Thyroid gland (tissue), 4 donors: ENCODE measurements at regions not wholly inside any gene's neighbourhood (a gene's known extent, or its start where the extent isn't known, plus 50 kb on each side); places are given as distances from the start of the nearest gene placed in this dataset.

Experiments used
- DNase-seq, 2 donors: peaks; one replicate each; pipeline ENCODE4 v3.0.0-alpha.2; 2019
- H3K27ac ChIP-seq, 3 donors: fragments of 200-600 bp; sonication (generic); 1 replicate in 2 of 3; 2 replicates in 1 of 3; pipeline ENCODE4 v1.5.1; 2016 to 2019; ENCODE audit warnings: mild to moderate bottlenecking in 1 of 3, moderate library complexity in 1 of 3
- H3K27me3 ChIP-seq: fragments of 200-600 bp; sonication (generic); one replicate; pipeline ENCODE4 v1.5.1; 2019
- H3K36me3 ChIP-seq, 2 donors: fragments of 200-600 bp; sonication (generic); one replicate each; pipeline ENCODE4 v1.5.1; 2016 to 2019
- H3K4me1 ChIP-seq, 2 donors: fragments of 200-600 bp; sonication (generic); one replicate each; pipeline ENCODE4 v1.5.1; 2017 to 2019
- H3K4me3 ChIP-seq, 3 donors: fragments of 200-600 bp; sonication (generic); replicated peaks in 1 of 3; 1 replicate in 2 of 3; 2 replicates in 1 of 3; pipeline ENCODE4 v1.5.1; 2016; ENCODE audit warnings: mild to moderate bottlenecking in 1 of 3
- H3K9me3 ChIP-seq: fragments of 200-600 bp; sonication (generic); one replicate; pipeline ENCODE4 v1.5.1; 2017
- CTCF ChIP-seq, 6 experiments: fragments of 200-600 bp in 3 of 6; fragments of 450-650 bp in 3 of 6; sonication (generic) in 3 of 6; IDR thresholded peaks; one replicate each; pipeline ENCODE4 v1.5.1; 2016 to 2019; ENCODE audit warnings: antibody characterized with exemption in 6 of 6, mild to moderate bottlenecking in 2 of 6, inconsistent platforms in 1 of 6, moderate library complexity in 1 of 6
- POLR2A ChIP-seq, 2 donors: fragments of 450-650 bp; IDR thresholded peaks; one replicate each; pipeline ENCODE4 v1.6.1; 2017; ENCODE audit warnings: antibody characterized with exemption in 2 of 2, mild to moderate bottlenecking in 2 of 2, moderate library complexity in 1 of 2
- WGBS, 2 donors: methylation state at CpG; one replicate each; pipeline ENCODE4 v1.1.5; 2017; 5-methylcytosine and 5-hydroxymethylcytosine counted together
- intact Hi-C: fragments of 100-400 bp; cut with DNase I; formaldehyde crosslinking; loops from one replicate; pipeline ENCODE4 v1.15.1; 2023

DNA sequence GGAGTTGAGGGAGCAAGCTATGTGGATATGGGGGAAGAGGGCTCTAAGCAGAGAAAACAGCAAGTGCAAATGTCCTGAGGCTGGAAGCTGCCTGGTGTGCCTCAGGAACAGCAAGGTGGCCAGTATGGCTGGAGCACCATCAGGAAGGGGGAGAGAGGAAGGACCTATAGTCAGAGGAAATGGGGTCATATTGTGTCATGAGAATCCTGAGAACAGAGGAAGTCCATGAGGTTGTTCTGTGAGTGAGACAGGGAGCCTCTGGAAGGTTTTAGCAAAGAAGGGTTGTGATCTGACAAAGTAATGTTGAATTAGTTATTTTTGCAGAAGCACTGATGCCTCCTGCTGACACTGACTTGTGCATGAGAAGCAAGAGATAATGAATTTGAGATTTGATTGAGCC lies 204.3 kb downstream of the PTEN start:
- H3K27me3 ChIP-seq, result no peaks in the 10 kb centered on the region
- TF ChIP-seq POLR2A (IDR thresholded peaks at IDR 0.05), result no peak
- no peak for TF ChIP-seq CTCF (IDR thresholded peaks at IDR 0.05)
- no peaks in the 10 kb centered on the region for H3K36me3 ChIP-seq
- H3K9me3 ChIP-seq, result no peaks in the 10 kb centered on the region
- DNase-seq, result no peak
- no peak overlapping the region for H3K27ac ChIP-seq
- H3K4me3 ChIP-seq, result no peak overlapping the region
- intact Hi-C loops, result no loop called here
- H3K4me1 ChIP-seq, result peaks cover 16 to 32% of the 10 kb centered on the region in 2 donors

GRCh38 chr10:88069338-88069737 lies 205.9 kb downstream of the PTEN start:
- Histone ChIP-seq H3K36me3 (no peaks in the 10 kb centered on the region), H3K4me3 (no peak overlapping the region), H3K4me1 (peaks cover 0 to 17% of the 10 kb centered on the region in 2 donors), H3K9me3 (no peaks in the 10 kb centered on the region), H3K27ac (no peak overlapping the region), H3K27me3 (no peaks in the 10 kb centered on the region)
- intact Hi-C loops, result no loop called here
- 93 to 96% methylated on average over 4 of the region's 4 CpGs for WGBS, 2 donors
- TF ChIP-seq CTCF (IDR thresholded peaks at IDR 0.05) (no peak), POLR2A (IDR thresholded peaks at IDR 0.05) (no peak)
- DNase-seq, result no peak

- Histone ChIP-seq H3K27ac (no peak overlapping the region), H3K4me1 (peaks cover 0 to 8% of the 10 kb centered on the region in 2 donors), H3K4me3 (no peak overlapping the region), H3K9me3 (no peaks in the 10 kb centered on the region), H3K27me3 (no peaks in the 10 kb centered on the region), H3K36me3 (no peaks in the 10 kb centered on the region)
- TF ChIP-seq CTCF (IDR thresholded peaks at IDR 0.05) (no peak), POLR2A (IDR thresholded peaks at IDR 0.05) (no peak)
- WGBS, 2 donors, result 77 to 81% methylated on average over 10 of the region's 10 CpGs
- no peak for DNase-seq
- intact Hi-C loops, result no loop called here
Observed at GRCh38 chr10:88070080-88070880, 206.9 kb downstream of the PTEN start.

DNA sequence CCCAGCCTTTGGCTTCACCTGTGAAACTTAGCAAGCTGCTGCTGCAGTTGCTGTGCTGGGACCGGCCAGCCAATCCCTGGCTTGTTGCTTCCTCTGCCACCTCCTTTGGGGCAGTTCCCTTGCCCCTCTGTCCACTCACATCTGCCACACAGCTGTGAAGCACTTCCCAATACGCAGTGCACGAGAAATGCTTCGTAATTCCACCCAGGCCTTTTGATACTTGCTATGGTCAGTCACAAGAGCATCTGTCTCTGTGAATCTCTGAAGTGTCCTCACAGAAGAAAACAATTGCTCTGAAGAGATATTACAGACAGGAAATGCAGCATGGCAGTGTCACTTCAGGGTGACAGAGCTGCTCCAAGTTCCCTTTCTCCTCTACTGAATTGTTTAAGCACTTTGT lies 208.5 kb downstream of the PTEN start:
- no peak for DNase-seq

More for the DNA sequence above, 208.5 kb downstream of the PTEN start:
- intact Hi-C loops, result no loop called here
- WGBS, 2 donors, result 87 to 92% methylated on average over 4 of the region's 4 CpGs
- Histone ChIP-seq H3K27ac (no peak overlapping the region), H3K36me3 (no peaks in the 10 kb centered on the region), H3K9me3 (no peaks in the 10 kb centered on the region), H3K27me3 (no peaks in the 10 kb centered on the region), H3K4me3 (no peak overlapping the region), H3K4me1 (peaks cover 8 to 18% of the 10 kb centered on the region in 2 donors)
- TF ChIP-seq POLR2A (IDR thresholded peaks at IDR 0.05) (no peak), CTCF (IDR thresholded peaks at IDR 0.05) (no peak)
